NCI-H1694 treated with DMSO at 0.1 percent for 48 hours (cell line): ENCODE measurements at regions not wholly inside any gene's neighbourhood (a gene's known extent, or its start where the extent isn't known, plus 50 kb on each side); places are given as distances from the start of the nearest gene placed in this dataset.
A peak's percentile ranks its signal among the peaks of the same experiment; 100 is the strongest.
"Not testable (repeated sequence)": the region's sequence is repeated elsewhere in the genome, so short reads cannot be mapped to it uniquely, and the experiment has no call there.

Experiments used
- DNase-seq: peaks from one replicate; lab custom pipeline; 2025; lab: John Stamatoyannopoulos, UW

DNA sequence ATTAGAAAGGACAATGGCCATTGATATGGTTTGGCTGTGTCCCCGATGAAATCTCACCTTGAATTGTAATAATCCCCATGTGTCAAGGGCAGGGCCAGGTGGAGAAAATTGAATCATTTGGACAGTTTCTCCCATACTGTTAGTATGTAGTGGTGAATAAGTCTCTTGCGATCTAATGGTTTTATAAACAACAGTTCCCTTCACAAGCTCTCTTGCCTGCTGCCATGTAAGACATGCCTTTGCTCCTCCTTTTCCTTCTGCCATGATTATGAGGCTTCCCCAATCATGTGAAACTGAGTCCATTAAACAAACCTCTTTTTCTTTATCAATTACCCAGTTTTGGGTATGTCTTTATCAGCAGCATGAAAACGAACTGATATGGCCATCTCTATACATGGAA, 302.7 kb downstream of the SFMBT2 start:
- DNase-seq = no peak

DNA sequence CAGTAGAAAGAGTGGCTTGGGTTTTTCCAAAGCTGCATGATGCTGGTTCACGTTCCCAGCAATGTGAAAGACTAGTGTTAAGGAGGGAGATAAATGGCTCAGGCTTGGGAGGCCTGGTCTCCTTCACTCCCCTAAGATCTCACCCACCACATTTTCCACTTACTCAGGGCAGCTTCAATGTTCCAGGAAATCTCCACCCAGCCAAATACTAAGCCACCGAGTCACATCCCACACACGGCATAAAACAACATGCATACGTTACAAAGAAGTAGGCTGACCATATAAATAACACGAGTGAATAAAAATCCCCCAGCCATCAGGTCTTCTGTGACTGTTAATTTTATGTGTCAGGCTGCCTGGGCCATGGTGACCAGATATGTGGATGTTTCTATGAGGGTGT, 303.5 kb downstream of the SFMBT2 start:
- no peak for DNase-seq

DNA sequence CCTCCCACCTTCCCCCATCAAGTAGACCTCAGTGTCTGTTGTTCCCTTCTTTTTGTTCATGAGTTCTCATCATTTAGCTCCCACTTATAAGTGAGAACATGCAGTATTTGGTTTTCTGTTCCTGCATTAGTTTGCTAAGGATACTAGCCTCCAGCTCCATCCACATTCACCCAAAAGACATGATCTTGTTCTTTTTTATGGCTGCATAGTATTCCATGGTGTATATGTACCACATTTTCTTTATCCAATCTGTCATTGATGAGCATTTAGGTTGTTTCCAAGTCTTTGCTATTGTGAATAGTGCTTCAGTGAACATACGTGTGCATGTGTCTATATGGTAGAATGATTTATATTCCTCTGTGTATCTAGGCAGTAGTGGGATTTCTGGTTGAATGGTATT, 306.5 kb downstream of the SFMBT2 start:
- DNase-seq = not testable (repeated sequence)

DNA sequence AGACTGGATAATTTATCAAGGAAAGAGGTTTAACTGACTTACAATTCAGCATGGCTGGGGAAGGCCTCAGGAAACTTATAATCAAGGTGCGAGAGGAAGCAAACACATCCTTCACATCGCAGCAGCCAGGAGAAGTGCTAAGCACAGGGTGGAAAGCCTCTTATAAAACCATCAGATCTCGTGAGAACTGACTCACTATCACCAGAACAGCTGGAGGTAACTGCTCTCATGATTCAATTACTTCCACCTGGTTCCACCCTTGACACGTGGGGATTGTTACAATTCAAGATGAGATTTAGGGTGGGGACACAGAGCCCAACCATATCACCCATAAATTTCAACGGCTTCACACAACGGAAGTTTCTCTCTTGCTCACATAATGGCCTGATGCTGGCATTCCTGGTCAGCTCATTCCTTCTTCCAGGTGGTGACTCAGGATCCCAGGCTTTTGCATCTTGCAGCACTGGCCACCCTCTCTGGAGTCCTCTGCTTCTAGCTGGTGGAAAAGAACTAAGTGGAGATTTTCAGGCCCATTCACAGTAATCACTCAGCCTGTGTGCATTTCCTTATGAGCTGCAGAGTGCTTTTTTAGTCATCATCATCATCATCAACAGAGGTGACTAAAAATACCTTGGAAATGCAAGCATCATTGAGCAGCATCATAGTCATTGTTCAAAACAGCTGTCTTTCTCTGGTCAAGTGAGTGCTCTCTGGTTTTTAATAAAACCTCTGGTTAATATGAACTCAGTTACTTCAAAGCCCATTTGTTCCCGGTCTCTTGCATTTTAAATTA, 308.1 kb downstream of the SFMBT2 start:
- no peak for DNase-seq

DNA sequence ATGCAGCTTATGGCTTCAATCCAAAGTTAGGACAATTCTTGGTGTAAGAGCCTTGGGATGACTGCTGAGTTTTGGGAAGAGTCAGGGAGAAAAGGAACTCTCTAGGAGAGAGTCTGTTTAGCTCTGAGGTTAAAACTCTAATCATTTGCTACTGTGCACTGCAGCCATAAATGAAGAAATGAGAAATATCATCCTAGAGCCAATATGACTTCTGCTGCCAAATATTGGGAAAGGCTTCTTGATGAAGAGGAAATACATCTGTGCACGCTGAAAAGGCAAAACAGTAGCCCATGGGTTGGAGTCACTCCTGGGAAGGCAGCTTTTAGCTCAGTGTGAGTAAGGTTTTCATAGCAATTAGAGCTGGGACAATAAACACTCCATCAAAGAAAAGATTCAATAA, 308.8 kb downstream of the SFMBT2 start:
- no peak for DNase-seq

DNA sequence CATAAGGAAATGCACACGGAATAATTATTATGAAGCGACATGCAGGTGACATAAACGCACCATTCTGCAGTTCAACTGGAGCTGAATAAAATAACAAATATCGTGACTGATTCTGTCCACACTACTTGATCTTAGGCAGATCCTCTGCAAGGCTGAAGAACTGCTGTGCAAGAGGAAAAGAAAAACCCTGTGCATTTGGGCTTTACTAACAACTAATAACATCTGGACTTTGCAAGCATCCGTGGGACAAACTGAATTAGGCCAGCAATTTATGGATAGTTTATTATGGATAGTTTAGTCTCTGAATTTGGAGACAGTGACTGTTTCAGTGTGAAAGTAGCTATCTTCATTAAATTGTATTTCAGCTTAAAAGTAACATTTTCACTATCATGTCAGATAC, 309.4 kb downstream of the SFMBT2 start:
- no peak for DNase-seq

DNA sequence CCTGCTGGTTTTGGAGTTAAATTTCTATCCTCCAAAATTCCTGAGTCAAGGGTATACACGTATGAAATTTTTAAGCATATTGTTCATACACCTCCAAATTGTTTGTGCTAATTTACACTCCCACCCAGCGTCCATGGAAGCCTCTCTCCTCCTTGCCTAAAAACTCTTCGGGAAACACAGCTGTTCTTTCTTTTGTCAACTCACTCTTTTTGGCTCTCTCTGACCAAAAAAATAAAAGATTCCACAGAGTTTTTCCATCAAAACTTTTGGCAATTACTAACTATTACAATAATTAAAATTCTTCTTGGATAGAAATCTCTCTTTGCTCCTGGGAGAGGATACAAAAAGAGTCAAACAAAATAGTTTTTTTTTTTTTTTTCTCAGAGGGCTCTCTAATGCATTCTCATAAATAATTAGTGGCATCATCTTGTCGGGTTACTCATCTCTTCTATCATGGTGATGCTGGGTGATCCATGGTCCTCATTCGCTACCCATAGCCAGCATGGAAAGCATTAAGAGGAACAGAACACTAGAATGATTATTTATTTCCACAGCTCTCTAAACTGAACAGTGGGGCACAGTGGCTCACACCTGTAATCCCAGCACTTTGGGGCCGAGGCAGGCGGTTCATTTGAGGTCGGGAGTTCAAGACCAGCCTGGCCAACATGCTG, 310.7 kb downstream of the SFMBT2 start:
- no peak for DNase-seq

DNA sequence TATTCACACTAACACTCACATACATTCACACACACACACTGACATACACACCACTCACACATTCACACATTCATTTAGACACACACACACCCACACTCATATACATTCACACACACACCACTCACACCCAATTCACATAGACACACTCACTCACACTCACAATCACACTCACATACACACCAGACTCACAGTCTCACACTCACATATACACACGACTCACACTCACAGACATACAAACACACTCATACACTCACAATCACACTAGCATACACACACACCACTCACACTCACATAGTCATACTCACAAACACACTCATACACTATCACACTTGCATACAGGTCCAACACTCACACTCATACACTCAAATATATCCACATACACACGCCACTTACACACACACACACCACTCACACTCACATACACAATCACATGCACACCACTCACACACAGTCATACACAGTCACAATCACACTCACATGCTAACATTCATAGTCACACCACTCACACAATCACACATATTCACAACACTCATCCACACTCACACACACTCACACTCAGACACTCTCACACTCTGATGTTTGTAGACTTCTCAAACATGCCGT, 312.6 kb downstream of the SFMBT2 start:
- DNase-seq = no peak

DNA sequence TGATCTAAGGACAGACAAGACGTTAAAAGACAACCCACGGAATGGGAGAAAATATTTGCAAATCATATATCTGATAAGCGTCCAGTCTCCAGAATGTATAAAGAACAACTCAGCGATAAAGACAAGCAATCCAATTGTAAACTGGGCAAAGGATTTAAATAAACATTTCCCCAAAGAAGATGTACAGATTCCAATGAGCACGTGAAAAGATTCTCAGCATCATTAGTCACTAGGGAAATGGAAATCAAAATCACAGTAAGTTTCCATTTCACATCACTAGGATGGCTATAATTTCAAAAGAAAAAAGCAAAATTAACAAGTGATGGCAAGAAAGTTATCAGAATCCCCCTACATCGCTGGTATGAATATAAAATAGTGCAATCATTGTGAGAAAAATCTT, 316.1 kb downstream of the SFMBT2 start:
- DNase-seq = no peak

DNA sequence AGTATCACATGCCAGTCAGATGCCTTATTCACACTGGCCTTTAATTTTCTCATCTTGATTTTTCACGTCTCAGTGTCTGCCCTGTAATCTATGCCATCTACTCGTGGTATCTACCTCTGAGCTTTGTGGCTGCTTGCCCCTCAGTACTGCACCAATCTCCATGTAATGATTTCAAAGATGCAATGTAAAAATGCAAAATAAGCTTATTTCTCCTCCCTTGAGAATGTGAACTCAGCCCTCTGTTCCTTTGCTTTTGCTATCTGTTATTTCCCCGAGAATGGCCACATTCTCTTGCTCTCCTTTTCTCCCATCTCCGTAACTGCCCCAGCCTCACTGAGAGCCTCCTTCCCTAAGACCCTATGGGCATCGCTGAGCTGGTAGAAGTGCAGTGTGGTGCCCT, 317.5 kb downstream of the SFMBT2 start:
- no peak for DNase-seq

DNA sequence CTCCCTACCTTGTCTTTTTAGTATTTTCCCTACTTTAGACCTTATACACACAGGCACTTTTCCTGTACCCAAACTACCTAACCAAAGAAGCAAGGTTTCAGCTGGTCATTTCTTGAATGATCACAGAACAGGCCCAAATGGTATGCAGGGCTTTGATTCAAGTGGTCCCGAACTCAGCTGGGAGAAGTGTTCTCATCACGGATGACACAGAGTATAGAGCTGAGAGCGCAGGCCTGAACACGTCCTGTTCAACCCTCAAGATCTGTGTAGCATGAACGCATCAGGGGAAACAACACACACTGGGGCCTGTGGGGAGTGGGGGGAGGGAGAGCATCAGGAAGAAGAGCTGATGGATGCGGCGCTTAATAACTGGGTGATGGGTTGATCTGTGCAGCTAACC, 318.2 kb downstream of the SFMBT2 start:
- DNase-seq = no peak

DNA sequence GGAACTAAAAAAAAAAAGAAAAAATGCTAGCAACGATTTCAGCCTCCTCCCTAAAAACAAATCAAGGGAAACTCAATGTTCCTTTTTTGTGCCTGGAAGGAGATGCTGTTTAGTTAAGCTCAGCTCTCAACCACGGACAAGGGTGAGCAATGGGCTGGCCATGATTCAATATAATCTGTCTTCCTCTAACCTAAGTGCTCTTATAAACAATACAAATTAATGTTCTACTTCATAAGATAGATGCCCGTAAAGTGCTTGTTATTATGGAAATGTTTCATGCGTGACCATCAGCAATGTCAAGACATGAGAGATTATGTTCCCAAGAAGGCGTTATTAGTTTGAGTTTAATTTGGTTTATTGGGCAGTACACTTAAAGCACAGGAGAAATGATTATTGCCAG, 320.3 kb downstream of the SFMBT2 start:
- DNase-seq = no peak

DNA sequence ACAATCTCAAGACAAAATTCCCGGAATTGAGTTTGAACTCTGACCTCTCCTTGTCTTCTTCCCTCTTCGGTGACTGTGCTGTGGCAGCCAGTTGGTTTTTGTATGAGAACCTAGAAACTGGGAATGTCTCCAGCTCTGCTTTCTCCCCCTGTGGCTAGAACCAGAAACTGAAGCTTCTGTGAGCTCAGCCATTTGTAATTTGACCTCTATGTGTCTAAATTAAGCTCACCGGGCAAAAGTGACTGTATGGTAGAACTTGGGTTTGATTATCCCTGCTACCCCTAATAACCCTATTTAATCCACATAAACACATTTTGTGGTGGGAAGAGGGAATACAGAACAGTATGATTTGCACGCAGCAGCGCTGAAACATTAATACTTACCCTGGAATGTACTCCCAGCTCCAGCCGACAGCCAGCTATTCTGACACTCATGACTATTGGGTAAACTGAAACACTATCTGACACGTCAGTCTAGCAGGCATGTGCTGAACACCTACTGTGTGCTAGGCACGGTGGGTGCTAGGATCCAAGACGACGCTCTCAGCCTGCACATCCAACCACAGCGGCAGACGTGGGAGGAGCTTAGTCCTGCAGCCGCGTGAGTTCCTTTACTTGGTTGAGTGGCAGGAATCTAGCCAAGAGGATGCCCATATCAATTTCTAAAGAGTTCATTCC, 324.8 kb downstream of the SFMBT2 start:
- no peak for DNase-seq

DNA sequence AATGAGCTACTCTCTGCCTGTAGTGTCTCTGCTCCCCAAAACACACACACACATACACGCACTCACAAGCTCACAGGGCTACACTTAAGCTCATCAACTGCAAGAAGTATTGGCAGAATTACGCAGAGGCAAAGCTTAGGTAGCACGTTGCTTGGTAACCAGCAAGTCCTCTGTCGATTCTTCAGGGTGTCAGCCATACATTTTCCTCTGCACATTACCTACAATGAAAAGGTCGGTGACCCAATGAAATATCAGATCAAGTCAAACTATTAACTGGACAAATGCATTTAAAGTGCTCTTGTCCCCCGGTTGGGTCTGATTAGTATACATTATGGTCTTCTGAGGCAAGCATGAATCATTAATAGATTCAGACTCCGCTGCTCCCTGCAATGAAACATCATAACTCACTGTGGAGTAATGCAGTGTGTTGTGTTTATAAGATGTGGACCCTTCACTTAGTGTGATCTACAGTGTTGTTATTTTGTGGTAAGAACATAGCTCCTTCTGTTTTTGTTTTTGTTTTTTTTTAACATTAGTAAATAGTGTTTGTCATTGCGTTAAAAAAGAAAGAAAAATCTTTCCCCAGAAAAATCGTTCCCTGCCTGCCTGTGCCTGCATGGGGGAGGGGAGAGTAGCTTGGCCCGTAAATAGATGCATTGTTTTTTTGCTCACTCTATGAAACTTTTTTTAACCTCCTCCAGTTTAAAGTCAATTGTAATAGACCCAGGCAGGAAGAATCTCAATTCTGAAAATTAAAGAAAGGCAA, 325.5 kb downstream of the SFMBT2 start:
- DNase-seq = no peak

DNA sequence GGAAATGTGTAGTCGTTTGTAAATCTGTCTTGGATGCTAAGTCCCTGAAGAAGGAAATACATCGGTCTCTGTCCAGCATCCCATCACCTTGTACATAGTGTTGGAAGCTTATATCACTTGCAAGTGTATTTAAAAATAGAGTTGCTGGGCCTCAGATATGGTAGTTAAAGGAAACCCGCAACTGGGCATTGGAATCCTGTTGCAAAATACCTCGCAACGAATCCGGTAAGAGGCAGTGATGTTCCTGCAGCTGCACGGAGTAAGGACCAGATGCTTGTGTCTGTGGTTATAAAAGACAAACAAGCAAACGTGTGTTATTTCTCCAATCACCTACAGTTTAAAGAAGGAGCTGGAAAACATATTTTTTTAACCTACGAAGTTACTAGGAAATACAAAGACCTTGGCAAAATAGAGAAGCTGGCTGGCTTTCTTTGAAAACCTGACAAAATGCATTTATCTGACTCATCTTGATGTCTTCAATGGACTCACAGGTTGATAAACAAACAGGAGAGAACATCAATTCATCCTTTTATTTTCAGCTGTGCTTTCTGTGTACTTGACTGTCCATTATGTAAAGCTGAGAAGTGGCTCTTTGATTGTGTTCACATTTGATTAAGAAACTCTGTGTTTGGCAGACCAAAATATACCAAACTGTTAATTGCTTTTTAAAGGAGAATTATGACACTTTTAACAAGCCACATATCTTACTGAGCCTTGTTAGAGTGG, 326.4 kb downstream of the SFMBT2 start:
- DNase-seq = peak; percentile 3

DNA sequence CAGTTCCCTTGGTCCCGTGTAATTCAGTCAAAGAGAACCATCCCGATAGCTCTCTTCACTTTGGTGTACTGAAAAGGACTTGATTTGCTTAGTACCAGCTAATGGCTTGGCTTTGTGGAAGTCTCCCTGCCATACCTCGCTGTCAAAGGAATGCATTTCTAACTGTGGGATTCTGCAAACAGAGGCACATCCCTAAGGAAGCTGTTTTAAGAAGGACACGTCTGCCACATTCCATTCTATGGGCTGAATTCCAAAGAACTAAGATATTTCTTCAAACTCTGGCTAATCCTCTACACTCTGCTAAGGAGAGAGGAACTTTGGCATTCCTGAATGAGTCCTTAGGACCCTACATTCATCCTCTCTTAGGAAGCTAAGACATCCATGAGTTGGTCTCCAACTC, 327.9 kb downstream of the SFMBT2 start:
- DNase-seq = no peak

DNA sequence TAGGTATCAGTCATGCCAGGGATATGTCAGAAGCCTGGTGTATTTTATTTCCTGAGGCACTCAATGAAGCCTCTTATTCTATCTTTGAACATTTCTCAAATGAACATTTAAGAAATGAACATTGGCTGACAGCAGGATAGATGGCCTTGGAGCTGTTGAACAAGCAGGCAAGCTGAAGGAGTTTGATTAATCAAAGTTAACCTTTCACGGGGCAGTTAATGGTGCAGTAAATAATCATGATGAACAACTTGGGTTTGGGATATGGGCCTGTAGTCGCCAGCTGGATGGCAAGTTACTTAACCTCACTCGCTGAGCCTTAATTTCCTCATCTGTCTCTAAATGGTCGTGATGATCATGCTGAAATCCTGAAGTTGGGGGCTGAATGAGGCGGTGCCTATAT, 333.0 kb downstream of the SFMBT2 start:
- no peak for DNase-seq

DNA sequence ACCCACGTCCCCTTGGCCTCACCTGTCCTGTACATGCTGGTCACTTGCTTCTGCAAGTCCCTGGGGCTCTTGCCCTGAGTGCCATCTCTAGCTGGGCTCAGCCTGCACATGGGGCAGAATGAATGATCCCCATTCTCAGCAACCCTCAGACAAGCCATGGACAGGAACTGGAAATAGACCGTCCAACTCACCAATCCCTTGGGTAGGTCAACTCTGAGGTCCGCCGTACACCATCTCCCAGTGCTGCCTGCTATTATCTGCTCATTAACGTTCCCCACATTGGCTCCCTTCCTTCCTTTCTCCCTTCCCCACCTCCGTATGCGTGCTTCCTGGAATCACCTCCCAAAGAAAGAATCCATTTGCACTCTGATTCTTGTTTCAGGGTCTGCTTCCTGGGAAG, 335.0 kb downstream of the SFMBT2 start:
- DNase-seq = no peak

DNA sequence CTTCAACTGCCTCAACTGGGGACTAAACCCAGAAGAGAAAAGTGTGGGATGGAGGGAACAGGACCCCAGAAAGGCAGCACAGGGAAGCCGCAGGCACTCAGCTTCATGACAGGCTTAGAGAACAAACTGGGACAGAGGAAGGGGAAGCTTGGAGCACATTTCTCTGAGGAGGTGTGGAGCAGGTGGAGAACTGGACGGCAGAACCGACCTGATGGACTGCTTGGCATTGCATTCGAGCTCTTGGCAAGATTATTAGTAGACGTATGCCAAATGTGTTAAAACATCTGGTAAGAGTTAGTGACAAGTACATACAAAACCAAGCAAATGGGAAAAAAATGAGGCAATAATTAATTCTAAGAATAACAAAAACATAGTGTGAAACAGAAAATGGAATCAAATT, 335.7 kb downstream of the SFMBT2 start:
- DNase-seq = no peak

DNA sequence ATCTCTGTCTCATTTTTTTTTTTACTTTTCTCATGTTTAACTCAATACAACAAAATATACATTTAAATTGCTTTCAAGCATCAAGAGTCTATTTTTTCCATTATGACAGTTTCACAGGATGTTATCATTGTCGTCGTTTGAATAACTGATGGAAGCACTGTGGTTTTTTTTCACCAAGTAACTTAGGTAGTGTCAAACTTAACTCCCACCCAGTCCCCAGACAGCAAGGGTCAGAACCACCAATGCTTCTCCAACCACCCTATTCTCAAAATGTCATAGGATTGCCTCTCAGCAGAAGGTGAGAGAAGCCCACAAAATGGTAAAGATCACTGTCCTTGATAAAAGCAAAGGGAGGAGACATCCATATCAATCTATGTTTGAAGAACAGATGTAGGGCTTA, 339.4 kb downstream of the SFMBT2 start:
- DNase-seq = no peak

DNA sequence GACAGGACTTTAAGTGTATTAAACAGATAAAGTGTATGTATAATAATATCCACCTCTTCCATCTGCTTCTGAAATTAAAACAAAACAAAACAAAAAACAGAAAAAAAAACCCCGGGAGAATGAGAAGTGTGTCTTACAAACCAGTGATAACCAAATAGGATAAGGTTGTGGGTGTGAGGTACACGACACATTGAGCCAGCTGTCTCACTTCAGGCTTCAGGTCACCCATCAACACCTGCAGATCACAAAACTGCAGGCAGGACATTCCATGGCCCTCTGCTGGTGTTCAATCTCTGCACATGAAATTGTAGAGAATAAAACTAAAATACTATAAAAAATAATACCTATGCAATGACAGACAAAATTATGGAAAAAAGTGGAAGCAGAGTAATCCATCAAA, 339.9 kb downstream of the SFMBT2 start:
- DNase-seq = no peak
